ENCODE measurements at regions not wholly inside any gene's neighbourhood (a gene's known extent, or its start where the extent isn't known, plus 50 kb on each side); places are given as distances from the start of the nearest gene placed in this dataset.

DNA sequence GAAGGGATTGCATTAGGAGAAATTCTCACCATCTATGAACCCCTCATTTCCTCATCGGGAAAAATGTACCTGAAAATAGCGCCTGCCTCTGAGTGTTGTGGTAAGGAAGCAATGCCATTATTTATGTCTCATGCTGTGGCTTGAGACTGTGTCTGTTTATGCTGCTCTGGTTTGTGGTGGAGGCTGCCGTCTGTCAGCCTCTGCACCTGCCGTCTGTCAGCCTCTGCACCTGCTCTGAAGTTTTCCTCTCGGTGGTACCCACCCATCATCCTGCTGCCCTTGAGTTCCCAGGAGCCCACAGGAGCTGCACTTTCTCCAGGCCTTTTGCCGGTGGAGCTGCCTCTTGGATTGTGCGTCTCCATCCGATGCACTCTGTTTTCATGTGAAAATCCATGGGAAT lies 68.5 kb upstream of the PPP2R3B start:
- H3K4me1 ChIP-seq, result no peaks in the 10 kb centered on the region
- H3K9me3 ChIP-seq, result no peaks in the 10 kb centered on the region
- no peaks in the 10 kb centered on the region for H3K27me3 ChIP-seq
- DNase-seq (ENCODE audit: low spot score in 2 of 2), result no peak
- no peak overlapping the region for H3K27ac ChIP-seq
- no peak overlapping the region for H3K4me3 ChIP-seq
- H3K36me3 ChIP-seq, result no peaks in the 10 kb centered on the region
- TF ChIP-seq, protein P1, sequence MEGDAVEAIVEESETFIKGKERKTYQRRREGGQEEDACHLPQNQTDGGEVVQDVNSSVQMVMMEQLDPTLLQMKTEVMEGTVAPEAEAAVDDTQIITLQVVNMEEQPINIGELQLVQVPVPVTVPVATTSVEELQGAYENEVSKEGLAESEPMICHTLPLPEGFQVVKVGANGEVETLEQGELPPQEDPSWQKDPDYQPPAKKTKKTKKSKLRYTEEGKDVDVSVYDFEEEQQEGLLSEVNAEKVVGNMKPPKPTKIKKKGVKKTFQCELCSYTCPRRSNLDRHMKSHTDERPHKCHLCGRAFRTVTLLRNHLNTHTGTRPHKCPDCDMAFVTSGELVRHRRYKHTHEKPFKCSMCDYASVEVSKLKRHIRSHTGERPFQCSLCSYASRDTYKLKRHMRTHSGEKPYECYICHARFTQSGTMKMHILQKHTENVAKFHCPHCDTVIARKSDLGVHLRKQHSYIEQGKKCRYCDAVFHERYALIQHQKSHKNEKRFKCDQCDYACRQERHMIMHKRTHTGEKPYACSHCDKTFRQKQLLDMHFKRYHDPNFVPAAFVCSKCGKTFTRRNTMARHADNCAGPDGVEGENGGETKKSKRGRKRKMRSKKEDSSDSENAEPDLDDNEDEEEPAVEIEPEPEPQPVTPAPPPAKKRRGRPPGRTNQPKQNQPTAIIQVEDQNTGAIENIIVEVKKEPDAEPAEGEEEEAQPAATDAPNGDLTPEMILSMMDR (IDR thresholded peaks at IDR 0.05), result no peak
- intact Hi-C loops (cut with DNase I), result no loop called here

DNA sequence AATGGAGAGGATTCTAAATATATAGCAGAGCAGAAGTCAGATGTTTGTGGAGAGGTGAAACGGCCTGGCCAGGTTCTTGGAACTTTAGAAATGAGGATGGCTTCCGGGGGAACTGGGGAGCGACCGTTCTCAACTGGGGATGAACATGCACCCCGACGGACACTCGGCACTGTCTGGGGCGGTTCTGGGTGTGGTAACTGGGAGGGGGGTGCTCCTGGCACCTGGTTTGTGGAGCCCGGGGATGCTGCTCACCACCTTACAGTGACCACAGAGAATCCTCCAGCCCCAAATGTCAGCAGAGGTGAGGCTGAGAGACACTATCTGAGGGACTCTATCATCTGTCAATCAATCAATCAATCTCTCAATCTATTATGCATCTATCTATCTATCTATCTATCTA lies 69.0 kb upstream of the PPP2R3B start:
- H3K36me3 ChIP-seq, result no peaks in the 10 kb centered on the region
- intact Hi-C loops (cut with DNase I), result no loop called here
- H3K27me3 ChIP-seq, result no peaks in the 10 kb centered on the region
- H3K27ac ChIP-seq, result no peak overlapping the region
- H3K4me3 ChIP-seq, result no peak overlapping the region
- no peaks in the 10 kb centered on the region for H3K9me3 ChIP-seq
- TF ChIP-seq, protein P1 (IDR thresholded peaks at IDR 0.05), result no peak
- H3K4me1 ChIP-seq, result no peaks in the 10 kb centered on the region
- no peak for DNase-seq (ENCODE audit: low spot score in 2 of 2)

- Histone ChIP-seq H3K4me3 (no peak overlapping the region), H3K36me3 (no peaks in the 10 kb centered on the region), H3K9me3 (no peaks in the 10 kb centered on the region), H3K4me1 (no peaks in the 10 kb centered on the region), H3K27me3 (no peaks in the 10 kb centered on the region), H3K27ac (no peak overlapping the region)
- DNase-seq (ENCODE audit: low spot score in 2 of 2), result no peak
- intact Hi-C loops (cut with DNase I), result no loop called here
- TF ChIP-seq, protein P1 (IDR thresholded peaks at IDR 0.05), result no peak
Observed at GRCh38 chrX:456146-456545, 69.4 kb upstream of the PPP2R3B start.

- Histone ChIP-seq H3K36me3 (no peaks in the 10 kb centered on the region), H3K4me3 (no peak overlapping the region), H3K27me3 (no peaks in the 10 kb centered on the region), H3K4me1 (no peaks in the 10 kb centered on the region), H3K27ac (no peak overlapping the region), H3K9me3 (no peaks in the 10 kb centered on the region)
- DNase-seq (ENCODE audit: low spot score in 2 of 2), result no peak
- TF ChIP-seq, protein P1 (IDR thresholded peaks at IDR 0.05), result no peak
- intact Hi-C loops (cut with DNase I), result no loop called here
Observed at GRCh38 chrX:456551-457291, 70.0 kb upstream of the PPP2R3B start.

GRCh38 chrX:457292-457679 lies 70.6 kb upstream of the PPP2R3B start:
- intact Hi-C loops (cut with DNase I), result no loop called here
- TF ChIP-seq, protein P1 (IDR thresholded peaks at IDR 0.05), result no peak
- H3K4me3 ChIP-seq, result no peak overlapping the region
- H3K4me1 ChIP-seq, result no peaks in the 10 kb centered on the region
- H3K27ac ChIP-seq, result no peak overlapping the region
- no peaks in the 10 kb centered on the region for H3K9me3 ChIP-seq
- H3K27me3 ChIP-seq, result no peaks in the 10 kb centered on the region
- DNase-seq (ENCODE audit: low spot score in 2 of 2), result no peak
- H3K36me3 ChIP-seq, result no peaks in the 10 kb centered on the region

DNA sequence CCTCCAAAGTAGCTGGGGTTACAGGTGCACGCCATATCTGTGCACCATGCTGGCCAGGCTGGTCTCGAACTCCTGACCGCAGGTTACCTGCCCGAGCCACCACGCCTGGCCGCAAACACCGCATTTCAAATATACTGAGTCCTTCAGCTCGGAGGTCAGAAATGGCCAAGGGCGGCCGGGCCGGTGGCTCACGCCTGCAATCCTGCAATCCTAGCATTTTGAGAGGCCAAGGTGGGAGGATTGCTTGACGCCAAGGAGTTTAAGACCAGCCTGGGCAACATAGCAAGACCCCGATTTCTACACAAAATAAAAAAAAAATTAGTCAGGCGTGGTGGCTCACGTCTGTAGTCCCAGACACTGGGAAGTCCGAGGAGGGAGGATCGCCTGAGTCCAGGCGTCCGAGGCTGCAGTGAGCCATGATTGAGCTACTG lies 71.9 kb upstream of the PPP2R3B start:
- no peak for DNase-seq (ENCODE audit: low spot score in 2 of 2)
- TF ChIP-seq, protein P1 (IDR thresholded peaks at IDR 0.05), result no peak
- H3K36me3 ChIP-seq, result no peaks in the 10 kb centered on the region
- no peaks in the 10 kb centered on the region for H3K4me1 ChIP-seq
- no peak overlapping the region for H3K27ac ChIP-seq
- no peaks in the 10 kb centered on the region for H3K9me3 ChIP-seq
- H3K4me3 ChIP-seq, result no peak overlapping the region
- intact Hi-C loops (cut with DNase I), result no loop called here
- no peaks in the 10 kb centered on the region for H3K27me3 ChIP-seq
